Hepatocyte (in vitro differentiated cells): ENCODE measurements at regions not wholly inside any gene's neighbourhood (a gene's known extent, or its start where the extent isn't known, plus 50 kb on each side); places are given as distances from the start of the nearest gene placed in this dataset.

Source experiments
- DNase-seq: peaks from one replicate; pipeline ENCODE4 v3.0.0-alpha.2; 2016; ENCODE audit warnings: low spot score
- H2AFZ ChIP-seq: fragments of 200-600 bp; sonication (generic); 2 replicates; pipeline ENCODE4 v1.6.0; 2016; ENCODE audit warnings: antibody characterized with exemption, mild to moderate bottlenecking
- H3K27ac ChIP-seq: fragments of 200-600 bp; sonication (generic); 2 replicates; pipeline ENCODE4 v1.5.1; 2016; ENCODE audit warnings: mild to moderate bottlenecking
- H3K27me3 ChIP-seq: fragments of 200-600 bp; sonication (generic); 2 replicates; pipeline ENCODE4 v1.6.1; 2016
- H3K36me3 ChIP-seq: fragments of 200-600 bp; sonication (generic); replicated peaks from 2 replicates; pipeline ENCODE4 v1.5.1; 2016; ENCODE audit warnings: low read depth; ENCODE audit not compliant: insufficient read depth
- H3K4me1 ChIP-seq: fragments of 200-600 bp; sonication (generic); 2 replicates; pipeline ENCODE4 v1.5.1; 2016; ENCODE audit warnings: mild to moderate bottlenecking, moderate library complexity; ENCODE audit not compliant: insufficient read depth
- H3K4me2 ChIP-seq: fragments of 200-600 bp; sonication (generic); 2 replicates; pipeline ENCODE4 v1.6.0; 2016
- H3K4me3 ChIP-seq: fragments of 200-600 bp; sonication (generic); 2 replicates; pipeline ENCODE4 v1.5.1; 2016; ENCODE audit warnings: mild to moderate bottlenecking
- H3K79me2 ChIP-seq: fragments of 200-600 bp; sonication (generic); 2 replicates; pipeline ENCODE4 v1.6.0; 2017; ENCODE audit warnings: mild to moderate bottlenecking
- H3K9me2 ChIP-seq: fragments of 200-600 bp; sonication (generic); replicated peaks from 2 replicates; pipeline ENCODE4 v1.6.0; 2017; ENCODE audit warnings: mild to moderate bottlenecking; ENCODE audit not compliant: insufficient read depth
- H3K9me3 ChIP-seq: fragments of 200-600 bp; sonication (generic); 2 replicates; pipeline ENCODE4 v1.5.1; 2016; ENCODE audit warnings: low read depth, mild to moderate bottlenecking
- H4K20me1 ChIP-seq: fragments of 200-600 bp; sonication (generic); 2 replicates; pipeline ENCODE4 v1.6.0; 2016; ENCODE audit warnings: mild to moderate bottlenecking; ENCODE audit not compliant: insufficient read depth, poor library complexity, severe bottlenecking
- EZH2 ChIP-seq: fragments of 200-600 bp; sonication (generic); IDR thresholded peaks from 2 replicates; pipeline ENCODE4 v1.6.1; 2016; ENCODE audit warnings: antibody characterized with exemption, mild to moderate bottlenecking, borderline replicate concordance
- EZH2phosphoT487 ChIP-seq: fragments of 200-600 bp; sonication (generic); IDR thresholded peaks from one replicate; pipeline ENCODE4 v1.6.1; 2018; ENCODE audit warnings: antibody characterized with exemption, mild to moderate bottlenecking, low read depth, moderate library complexity; ENCODE audit not compliant: unreplicated experiment, severe bottlenecking
- WGBS: methylation state at CpG from one replicate; pipeline ENCODE4 v1.1.6; 2016; ENCODE audit warnings: low lambda C conversion rate; ENCODE audit errors: missing lambda C conversion rate; 5-methylcytosine and 5-hydroxymethylcytosine counted together
- TF ChIP-seq, protein P1 (sequence below): fragments of 200-600 bp; sonication (generic); IDR thresholded peaks from 2 replicates; pipeline ENCODE4 v1.5.1; 2016; ENCODE audit warnings: antibody characterized with exemption, mild to moderate bottlenecking; ENCODE audit not compliant: poor library complexity

DNA sequence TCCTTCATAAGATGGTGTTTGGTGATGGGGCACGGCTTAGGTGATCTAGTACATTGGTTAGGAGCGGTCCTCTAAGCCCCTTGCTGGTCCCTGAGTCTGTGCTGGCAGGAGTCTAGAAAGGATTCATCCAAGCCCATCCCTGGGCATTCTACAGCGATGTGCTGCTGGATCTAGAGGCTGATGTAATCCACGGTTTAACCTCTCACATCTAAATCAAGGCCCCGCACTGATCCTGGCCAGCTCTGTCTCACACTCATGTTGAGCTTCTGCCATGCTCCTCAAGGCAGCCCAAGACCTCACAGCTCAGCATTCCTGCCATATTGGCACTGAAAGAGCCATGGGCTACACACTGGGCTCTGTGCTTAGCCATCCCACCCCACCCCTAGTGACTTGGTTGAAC, 664.8 kb downstream of the STK39 start:
- Histone ChIP-seq H2AFZ (no peak overlapping the region), H3K36me3 (no peaks in the 10 kb centered on the region), H3K4me2 (no peak overlapping the region), H3K4me1 (peaks cover 8% of the 10 kb centered on the region), H3K79me2 (no peaks in the 10 kb centered on the region), H3K9me2 (no peaks in the 10 kb centered on the region), H4K20me1 (no peaks in the 10 kb centered on the region), H3K27ac (no peak overlapping the region), H3K27me3 (no peaks in the 10 kb centered on the region), H3K9me3 (no peaks in the 10 kb centered on the region), H3K4me3 (no peak overlapping the region)
- 90% methylated on average over 5 of the region's 5 CpGs for WGBS
- TF ChIP-seq, protein P1, sequence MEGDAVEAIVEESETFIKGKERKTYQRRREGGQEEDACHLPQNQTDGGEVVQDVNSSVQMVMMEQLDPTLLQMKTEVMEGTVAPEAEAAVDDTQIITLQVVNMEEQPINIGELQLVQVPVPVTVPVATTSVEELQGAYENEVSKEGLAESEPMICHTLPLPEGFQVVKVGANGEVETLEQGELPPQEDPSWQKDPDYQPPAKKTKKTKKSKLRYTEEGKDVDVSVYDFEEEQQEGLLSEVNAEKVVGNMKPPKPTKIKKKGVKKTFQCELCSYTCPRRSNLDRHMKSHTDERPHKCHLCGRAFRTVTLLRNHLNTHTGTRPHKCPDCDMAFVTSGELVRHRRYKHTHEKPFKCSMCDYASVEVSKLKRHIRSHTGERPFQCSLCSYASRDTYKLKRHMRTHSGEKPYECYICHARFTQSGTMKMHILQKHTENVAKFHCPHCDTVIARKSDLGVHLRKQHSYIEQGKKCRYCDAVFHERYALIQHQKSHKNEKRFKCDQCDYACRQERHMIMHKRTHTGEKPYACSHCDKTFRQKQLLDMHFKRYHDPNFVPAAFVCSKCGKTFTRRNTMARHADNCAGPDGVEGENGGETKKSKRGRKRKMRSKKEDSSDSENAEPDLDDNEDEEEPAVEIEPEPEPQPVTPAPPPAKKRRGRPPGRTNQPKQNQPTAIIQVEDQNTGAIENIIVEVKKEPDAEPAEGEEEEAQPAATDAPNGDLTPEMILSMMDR, result no peak
- TF ChIP-seq EZH2phosphoT487, result no peak
- TF ChIP-seq EZH2, result no peak
- no peak for DNase-seq

- H3K9me3 ChIP-seq, result no peaks in the 10 kb centered on the region
- TF ChIP-seq, protein P1, result no peak
- no peak for TF ChIP-seq EZH2
- TF ChIP-seq EZH2phosphoT487, result no peak
Observed at GRCh38 chr2:167581961-167582574, 665.3 kb downstream of the STK39 start.

GRCh38 chr2:167579826-167580225, 667.6 kb downstream of the STK39 start:
- Histone ChIP-seq H2AFZ (no peak overlapping the region), H3K9me3 (no peaks in the 10 kb centered on the region), H3K4me2 (no peak overlapping the region), H3K27ac (no peak overlapping the region), H3K9me2 (no peaks in the 10 kb centered on the region), H3K27me3 (no peaks in the 10 kb centered on the region), H3K4me1 (peaks cover 8% of the 10 kb centered on the region), H4K20me1 (no peaks in the 10 kb centered on the region), H3K36me3 (no peaks in the 10 kb centered on the region), H3K79me2 (no peaks in the 10 kb centered on the region), H3K4me3 (no peak overlapping the region)
- no peak for DNase-seq
- TF ChIP-seq, protein P1, result no peak
- no peak for TF ChIP-seq EZH2phosphoT487
- TF ChIP-seq EZH2, result no peak
- WGBS, result 81% methylated on average over 2 of the region's 2 CpGs

More at GRCh38 chr2:167581961-167582574, 665.3 kb downstream of the STK39 start:
- Histone ChIP-seq H3K36me3 (no peaks in the 10 kb centered on the region), H3K4me3 (no peak overlapping the region), H3K4me2 (peak overlapping the region; percentile 33), H3K9me2 (no peaks in the 10 kb centered on the region), H4K20me1 (no peaks in the 10 kb centered on the region), H3K27ac (no peak overlapping the region), H2AFZ (no peak overlapping the region), H3K4me1 (peaks cover 8% of the 10 kb centered on the region), H3K79me2 (no peaks in the 10 kb centered on the region), H3K27me3 (no peaks in the 10 kb centered on the region)
- 70% methylated on average over 6 of the region's 6 CpGs for WGBS
- DNase-seq, result no peak

DNA sequence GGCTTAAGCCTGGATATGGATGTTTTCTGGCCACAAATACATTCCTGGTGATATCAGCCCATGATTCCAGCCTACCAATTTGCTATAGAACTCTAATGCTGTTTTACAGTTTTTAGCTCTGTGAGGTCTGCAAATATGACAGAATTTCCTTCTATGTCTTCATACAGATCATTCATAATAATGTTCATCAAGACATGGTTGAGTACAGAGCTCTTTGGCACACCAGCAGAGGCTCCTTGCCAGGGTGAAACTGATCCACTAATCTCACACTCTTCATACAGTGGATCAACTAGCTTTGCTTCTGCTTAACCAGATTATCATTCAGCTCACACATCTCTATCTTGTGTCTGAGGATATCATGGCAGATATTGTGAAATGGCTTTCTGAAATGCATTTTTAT, 672.1 kb downstream of the STK39 start:
- TF ChIP-seq EZH2phosphoT487, result no peak
- no peak for TF ChIP-seq EZH2
- TF ChIP-seq, protein P1, result no peak
- Histone ChIP-seq H3K27ac (no peak overlapping the region), H3K4me2 (no peak overlapping the region), H3K4me3 (no peak overlapping the region), H3K79me2 (no peaks in the 10 kb centered on the region), H4K20me1 (no peaks in the 10 kb centered on the region), H3K9me2 (no peaks in the 10 kb centered on the region), H3K9me3 (no peaks in the 10 kb centered on the region), H3K4me1 (peaks cover 8% of the 10 kb centered on the region), H2AFZ (no peak overlapping the region), H3K36me3 (no peaks in the 10 kb centered on the region), H3K27me3 (no peaks in the 10 kb centered on the region)
- no peak for DNase-seq
